ENCODE measurements at regions not wholly inside any gene's neighbourhood (a gene's known extent, or its start where the extent isn't known, plus 50 kb on each side); places are given as distances from the start of the nearest gene placed in this dataset.

DNA sequence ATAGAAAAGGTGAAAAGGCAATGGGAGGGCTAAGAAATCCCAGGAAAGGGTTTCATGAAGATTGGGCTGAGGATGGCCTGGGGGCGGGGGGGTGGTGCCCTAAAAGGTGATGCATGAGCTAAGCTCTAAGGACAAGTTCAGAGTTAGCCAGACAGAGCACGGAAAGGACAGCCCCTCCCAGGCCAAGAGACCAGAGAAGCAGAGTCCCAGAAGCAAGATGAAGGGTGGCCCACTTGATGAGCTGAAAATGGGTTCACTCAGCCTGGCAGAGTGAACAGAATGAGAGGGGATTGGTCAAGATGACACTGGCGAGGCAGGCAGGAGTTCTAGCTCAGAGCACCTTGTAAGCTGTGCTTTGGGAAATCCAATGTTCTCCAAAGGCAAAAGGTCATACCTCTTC lies 89.4 kb upstream of the GPR26 start (continued):
- TF ChIP-seq SIX5 (IDR thresholded peaks at IDR 0.05; ENCODE audit: low read depth, low read length) (no peak), BCL11A (IDR thresholded peaks at IDR 0.05; ENCODE audit: low read depth in 2 of 2, low read length in 2 of 2) (no peak), CHD7 (IDR thresholded peaks at IDR 0.05; ENCODE audit: insufficient replicate concordance, low read length) (no peak), CHD1 (IDR thresholded peaks at IDR 0.05; ENCODE audit: low read depth, low read length) (no peak), FOSL1 (IDR thresholded peaks at IDR 0.05; ENCODE audit: insufficient read depth, low read depth, low read length) (no peak), RAD21 (IDR thresholded peaks at IDR 0.05 in 1 of 2, conservative IDR thresholded peaks at IDR 0.05 in 1 of 2; ENCODE audit: low read depth in 2 of 2, low read length in 2 of 2) (no peak)
- TF ChIP-seq, protein P1, sequence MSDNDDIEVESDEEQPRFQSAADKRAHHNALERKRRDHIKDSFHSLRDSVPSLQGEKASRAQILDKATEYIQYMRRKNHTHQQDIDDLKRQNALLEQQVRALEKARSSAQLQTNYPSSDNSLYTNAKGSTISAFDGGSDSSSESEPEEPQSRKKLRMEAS (IDR thresholded peaks at IDR 0.05) = no peak

Measured in H1 (cell line).